Thoracic aorta (tissue), 2 donors: ENCODE measurements at regions not wholly inside any gene's neighbourhood (a gene's known extent, or its start where the extent isn't known, plus 50 kb on each side); places are given as distances from the start of the nearest gene placed in this dataset.

Source experiments
- ATAC-seq: fragments of 150-250 bp; one replicate; pipeline ENCODE4 v1.8.0; 2017; ENCODE audit warnings: low read depth; ENCODE audit not compliant: insufficient number of reproducible peaks, low FRiP score
- DNase-seq: peaks from one replicate; pipeline ENCODE4 v3.0.0-alpha.2; 2020; ENCODE audit warnings: low spot score
- H3K27ac ChIP-seq, 2 donors: fragments of 200-600 bp; sonication (generic); 1 replicate in 1 of 2; 2 replicates in 1 of 2; pipeline ENCODE4 v1.5.1; 2016; ENCODE audit warnings: mild to moderate bottlenecking in 2 of 2, moderate library complexity in 2 of 2
- H3K27me3 ChIP-seq: fragments of 200-600 bp; sonication (generic); replicated peaks from 2 replicates; pipeline ENCODE4 v1.6.0; 2016; ENCODE audit warnings: mild to moderate bottlenecking; ENCODE audit not compliant: insufficient read depth
- H3K36me3 ChIP-seq: fragments of 200-600 bp; sonication (generic); one replicate; pipeline ENCODE4 v1.5.1; 2016
- H3K4me1 ChIP-seq, 2 donors: fragments of 200-600 bp; sonication (generic); 1 replicate in 1 of 2; 2 replicates in 1 of 2; pipeline versions ENCODE4 v1.5.1 to v1.6.0; 2016; ENCODE audit warnings: low read depth in 2 of 2, mild to moderate bottlenecking in 1 of 2; ENCODE audit not compliant: control insufficient read depth in 1 of 2
- H3K4me3 ChIP-seq: fragments of 200-600 bp; sonication (generic); 2 replicates; pipeline ENCODE4 v1.5.1; 2016; ENCODE audit warnings: mild to moderate bottlenecking
- H3K9me3 ChIP-seq: fragments of 200-600 bp; sonication (generic); 2 replicates; pipeline ENCODE4 v1.5.1; 2016
- CTCF ChIP-seq: fragments of 200-600 bp; sonication (generic); IDR thresholded peaks from one replicate; pipeline ENCODE4 v1.5.1; 2019; ENCODE audit warnings: antibody characterized with exemption

- no peak for TF ChIP-seq CTCF
- no peaks in the 10 kb centered on the region for H3K27me3 ChIP-seq
- peaks cover 6% of the 10 kb centered on the region for H3K9me3 ChIP-seq
- ATAC-seq (no peak), DNase-seq (no peak)
- no peak overlapping the region for H3K27ac ChIP-seq
- H3K4me3 ChIP-seq: no peak overlapping the region
- H3K36me3 ChIP-seq: no peaks in the 10 kb centered on the region
- no peaks in the 10 kb centered on the region for H3K4me1 ChIP-seq
Observed at GRCh38 chr20:63114006-63114692, 101.8 kb downstream of the YTHDF1 start.

- ATAC-seq: no peak
- TF ChIP-seq CTCF: no peak
- Histone ChIP-seq H3K4me3 (no peak overlapping the region), H3K4me1 (no peaks in the 10 kb centered on the region), H3K9me3 (peaks cover 8% of the 10 kb centered on the region), H3K27me3 (no peaks in the 10 kb centered on the region), H3K27ac (no peak overlapping the region), H3K36me3 (no peaks in the 10 kb centered on the region)
- DNase-seq: no peak
Observed at GRCh38 chr20:63112491-63113219, 103.3 kb downstream of the YTHDF1 start.

- no peaks in the 10 kb centered on the region for H3K27me3 ChIP-seq
- H3K36me3 ChIP-seq: no peaks in the 10 kb centered on the region
- peaks cover 8% of the 10 kb centered on the region for H3K9me3 ChIP-seq
- H3K4me1 ChIP-seq: peaks cover 4 to 7% of the 10 kb centered on the region in 2 donors
- no peak overlapping the region for H3K27ac ChIP-seq
- no peak for DNase-seq
- TF ChIP-seq CTCF: no peak
- H3K4me3 ChIP-seq: no peak overlapping the region
- no peak for ATAC-seq
Observed at GRCh38 chr20:63108247-63108646, 101.5 kb upstream of the BHLHE23 start.

GRCh38 chr20:63107449-63108200, 100.9 kb upstream of the BHLHE23 start:
- TF ChIP-seq CTCF: no peak
- H3K36me3 ChIP-seq: no peaks in the 10 kb centered on the region
- peaks cover 8% of the 10 kb centered on the region for H3K9me3 ChIP-seq
- H3K4me1 ChIP-seq: peaks cover 4 to 10% of the 10 kb centered on the region in 2 donors
- DNase-seq (no peak), ATAC-seq (no peak)
- H3K4me3 ChIP-seq: no peak overlapping the region
- H3K27me3 ChIP-seq: no peaks in the 10 kb centered on the region
- no peak overlapping the region for H3K27ac ChIP-seq
